Common myeloid progenitor, CD34-positive (primary cell): ENCODE measurements at regions not wholly inside any gene's neighbourhood (a gene's known extent, or its start where the extent isn't known, plus 50 kb on each side); places are given as distances from the start of the nearest gene placed in this dataset.

Experiments
- CTCF ChIA-PET: fragments of 350-600 bp; sonication (Branson Sonifier 250); formaldehyde crosslinking; loops from one replicate; lab custom pipeline; 2021; ENCODE audit warnings: antibody characterized with exemption; lab: Charles Lee
- POLR2A ChIA-PET: fragments of 350-600 bp; sonication (Branson Sonifier 250); formaldehyde crosslinking; loops from one replicate; lab custom pipeline; 2021; ENCODE audit warnings: antibody characterized with exemption; lab: Charles Lee
- DNase-seq, 3 donors: peaks; one replicate each; pipeline versions ENCODE4 v3.0.0 to v3.0.0-alpha.2; 2013
- H3K27ac ChIP-seq, 2 experiments: 1 replicate in 1 of 2; 2 replicates in 1 of 2; pipeline ENCODE4 v1.7.0; 2013; ENCODE audit warnings: inconsistent platforms in 2 of 2, low read length in 2 of 2, mild to moderate bottlenecking in 2 of 2, low read depth in 1 of 2, moderate library complexity in 1 of 2; ENCODE audit not compliant: severe bottlenecking in 2 of 2, insufficient read depth in 1 of 2, poor library complexity in 1 of 2
- H3K27me3 ChIP-seq, 5 experiments: replicated peaks in 2 of 5; 1 replicate in 3 of 5; 2 replicates in 2 of 5; pipeline versions ENCODE4 v1.6.1 to v1.7.0; 2013; ENCODE audit warnings: low read length in 4 of 5, mild to moderate bottlenecking in 2 of 5, moderate library complexity in 2 of 5, inconsistent platforms in 1 of 5; ENCODE audit not compliant: insufficient read depth in 5 of 5, control insufficient read depth in 4 of 5
- H3K36me3 ChIP-seq, 4 experiments: 1 replicate in 2 of 4; 2 replicates in 2 of 4; pipeline versions ENCODE4 v1.6.1 to v1.7.0; 2013; ENCODE audit warnings: low read length in 3 of 4, control low read depth in 1 of 4, mild to moderate bottlenecking in 1 of 4; ENCODE audit not compliant: control insufficient read depth in 4 of 4, insufficient read depth in 4 of 4
- H3K4me1 ChIP-seq, 4 experiments: 1 replicate in 3 of 4; 2 replicates in 1 of 4; pipeline versions ENCODE4 v1.6.1 to v1.7.1; 2013; ENCODE audit warnings: low read length in 3 of 4, mild to moderate bottlenecking in 3 of 4, control low read depth in 1 of 4, inconsistent platforms in 1 of 4, moderate library complexity in 1 of 4; ENCODE audit not compliant: control insufficient read depth in 4 of 4, insufficient read depth in 4 of 4; ENCODE audit errors: control extremely low read depth in 1 of 4
- H3K4me3 ChIP-seq, 7 experiments: 1 replicate in 4 of 7; 2 replicates in 3 of 7; pipeline versions ENCODE4 v1.5.1 to v1.7.0; 2013; ENCODE audit warnings: mild to moderate bottlenecking in 7 of 7, low read length in 6 of 7, moderate library complexity in 6 of 7, inconsistent platforms in 2 of 7, low read depth in 2 of 7, control low read depth in 1 of 7; ENCODE audit not compliant: insufficient read depth in 4 of 7, control insufficient read depth in 1 of 7; ENCODE audit errors: extremely low read depth in 1 of 7
- H3K9me3 ChIP-seq, 5 experiments: 1 replicate in 4 of 5; 2 replicates in 1 of 5; pipeline versions ENCODE4 v1.6.1 to v1.7.1; 2013; ENCODE audit warnings: low read length in 4 of 5, mild to moderate bottlenecking in 2 of 5, inconsistent platforms in 1 of 5, low read depth in 1 of 5, moderate library complexity in 1 of 5; ENCODE audit not compliant: control insufficient read depth in 4 of 5, insufficient read depth in 2 of 5; ENCODE audit errors: control extremely low read depth in 1 of 5
- WGBS: methylation state at CpG from one replicate; pipeline ENCODE4 v1.1.5; 2013; ENCODE audit not compliant: insufficient coverage; 5-methylcytosine and 5-hydroxymethylcytosine counted together

DNA sequence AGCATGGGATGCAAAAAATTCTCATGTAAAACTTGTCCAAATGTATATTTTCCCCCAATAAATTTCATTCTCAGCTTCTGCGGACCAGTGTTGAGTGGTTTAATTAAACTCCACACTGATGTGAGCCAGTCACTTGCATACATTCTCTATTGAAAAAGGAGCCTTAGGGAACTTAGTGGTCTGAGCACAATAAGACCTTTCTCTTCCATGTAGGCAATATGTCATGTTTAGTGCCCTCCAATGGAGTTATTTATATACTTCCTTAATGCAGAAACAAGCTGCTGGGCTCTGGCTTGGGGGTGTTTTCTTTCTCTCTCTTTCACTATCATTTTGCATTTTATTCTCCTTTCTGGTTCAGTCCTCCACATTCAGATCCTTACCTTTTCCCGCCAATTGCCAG lies 196.9 kb downstream of the ANAPC10 start:
- H3K36me3 ChIP-seq = no peaks in the 10 kb centered on the region
- DNase-seq = peak in 1 of 3 donors; percentile 14
- no peak overlapping the region for H3K4me3 ChIP-seq
- no peak overlapping the region for H3K27ac ChIP-seq
- ChIA-PET POLR2A (no interaction called here), CTCF (no interaction called here)
- H3K9me3 ChIP-seq = no peaks in the 10 kb centered on the region
- H3K4me1 ChIP-seq = peaks cover 0 to 5% (median 0%) of the 10 kb centered on the region in 4 experiments
- no peaks in the 10 kb centered on the region for H3K27me3 ChIP-seq
- WGBS = no CpG with 5 or more reads among the region's 2 CpGs

GRCh38 chr4:144902614-144903013 lies 195.4 kb downstream of the ANAPC10 start:
- ChIA-PET CTCF (interaction anchor here (1.0 kb wide), 1 partner anchor 15 kb away, joined by 3 read pairs; no protein-coding TSS in a partner anchor), POLR2A (no interaction called here)
- no peak overlapping the region for H3K4me3 ChIP-seq
- H3K27ac ChIP-seq = no peak overlapping the region
- no peaks in the 10 kb centered on the region for H3K27me3 ChIP-seq
- no peaks in the 10 kb centered on the region for H3K9me3 ChIP-seq
- H3K36me3 ChIP-seq = no peaks in the 10 kb centered on the region
- WGBS = no CpG with 5 or more reads among the region's 1 CpG
- H3K4me1 ChIP-seq = peaks cover 0 to 11% (median 0%) of the 10 kb centered on the region in 4 experiments
- DNase-seq = no peak

DNA sequence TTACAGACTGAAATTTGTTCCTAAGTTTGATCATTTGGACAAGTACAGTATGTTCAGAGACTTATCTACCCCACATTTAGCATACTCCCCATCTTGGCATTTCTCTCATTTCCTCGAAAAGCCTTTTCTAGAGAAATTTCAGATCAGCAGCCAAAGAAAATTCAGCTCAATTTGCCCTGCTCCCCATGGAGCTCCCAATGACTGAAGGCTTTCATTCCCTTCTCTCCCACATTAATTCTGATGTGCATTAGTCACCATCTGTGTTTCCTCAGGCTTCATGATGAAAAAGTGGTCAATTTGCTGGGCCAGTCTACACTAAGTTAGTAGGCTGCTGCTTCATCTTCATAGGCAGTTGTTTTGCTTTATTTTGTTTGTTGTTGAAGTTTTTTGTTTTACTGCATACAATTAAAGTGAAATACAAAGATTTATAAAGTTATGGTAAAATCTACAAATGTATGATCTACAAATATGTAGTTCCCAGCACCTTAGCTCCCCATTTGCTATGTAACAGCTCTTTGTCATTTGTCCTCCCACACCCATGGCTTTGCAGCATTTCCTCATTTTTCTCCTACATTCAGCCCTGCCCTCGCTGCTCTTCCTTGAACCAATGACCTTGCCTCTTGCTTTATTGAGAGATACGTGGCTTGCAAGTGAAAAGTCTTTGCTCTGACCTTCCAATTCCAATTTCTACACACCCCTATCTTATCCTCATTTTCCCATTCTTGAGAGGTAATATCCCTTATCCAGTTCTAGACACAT lies 193.9 kb downstream of the ANAPC10 start:
- Histone ChIP-seq H3K4me3 (no peak overlapping the region), H3K4me1 (peaks cover 0 to 11% (median 0%) of the 10 kb centered on the region in 4 experiments), H3K27ac (no peak overlapping the region), H3K9me3 (no peaks in the 10 kb centered on the region), H3K27me3 (no peaks in the 10 kb centered on the region), H3K36me3 (no peaks in the 10 kb centered on the region)
- CTCF ChIA-PET = interaction anchor here (1.1 to 1.2 kb wide), 2 partner anchors 10 to 14 kb away, joined by 3 to 4 read pairs; no protein-coding TSS in a partner anchor
- WGBS = 85% methylated on average over 3 of the region's 3 CpGs
- no peak for DNase-seq
- POLR2A ChIA-PET = no interaction called here

DNA sequence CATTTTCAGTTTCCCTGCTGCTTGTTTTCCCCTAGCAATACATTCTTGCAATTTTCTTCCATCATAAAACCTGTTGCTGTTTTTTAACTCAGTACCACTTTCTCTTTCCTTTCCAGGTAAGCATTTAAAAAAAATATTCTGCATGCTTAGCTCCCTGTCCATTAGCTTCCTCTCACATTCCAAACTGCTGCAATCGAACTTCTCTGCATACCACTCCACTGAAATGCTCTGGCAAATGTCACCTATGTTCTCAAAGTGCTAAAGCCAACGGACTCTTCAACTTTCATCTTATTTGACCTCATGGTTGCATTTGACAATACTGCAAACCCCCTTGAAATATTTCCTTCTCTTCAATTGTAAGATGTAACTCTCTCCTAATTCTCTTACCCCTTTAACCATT lies 192.7 kb downstream of the ANAPC10 start:
- 84% methylated on average over 2 of the region's 2 CpGs for WGBS
- Histone ChIP-seq H3K4me1 (peaks cover 0 to 11% (median 0%) of the 10 kb centered on the region in 4 experiments), H3K36me3 (no peaks in the 10 kb centered on the region), H3K4me3 (no peak overlapping the region), H3K27me3 (no peaks in the 10 kb centered on the region), H3K9me3 (no peaks in the 10 kb centered on the region), H3K27ac (no peak overlapping the region)
- ChIA-PET POLR2A (no interaction called here), CTCF (no interaction called here)
- no peak for DNase-seq

DNA sequence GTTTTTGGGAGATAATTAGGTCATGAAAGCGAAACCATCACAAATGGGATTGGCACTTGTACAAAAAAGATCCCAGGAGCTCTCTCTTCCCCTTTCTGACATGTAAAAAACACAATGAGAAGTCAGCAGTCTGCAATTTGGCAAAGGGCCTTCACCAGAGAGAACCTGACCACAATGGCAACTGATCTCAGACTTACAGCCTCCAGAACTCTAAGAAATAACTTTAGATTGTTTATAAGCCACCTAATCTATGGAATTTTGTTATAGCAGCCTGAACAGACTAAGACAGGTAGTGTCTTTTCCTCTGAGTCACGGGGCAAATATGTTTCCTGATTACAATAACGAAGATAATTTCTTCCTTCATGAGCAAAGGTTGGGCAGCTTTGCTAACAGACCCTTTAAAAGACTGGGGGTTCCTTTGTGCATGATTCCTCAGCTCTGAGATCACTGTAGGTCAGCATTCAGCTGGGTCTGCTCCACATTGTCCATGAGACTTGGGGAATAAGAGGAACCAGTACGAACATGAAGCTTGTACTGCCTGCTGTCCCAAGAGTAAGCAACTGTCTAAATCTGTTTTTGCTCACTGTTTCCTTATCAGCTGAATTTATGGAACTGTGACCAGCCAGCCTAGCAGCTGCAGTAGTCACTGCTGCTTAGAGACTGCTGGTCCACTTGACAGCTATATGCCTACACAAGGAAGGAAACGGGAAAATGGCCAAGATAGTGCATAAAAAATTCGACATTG lies 191.6 kb downstream of the ANAPC10 start:
- peaks cover 0 to 11% (median 0%) of the 10 kb centered on the region in 4 experiments for H3K4me1 ChIP-seq
- peak overlapping the region in 1 of 7 experiments; percentile 11 for H3K4me3 ChIP-seq
- peak overlapping the region; percentile 1 to 59 for H3K27ac ChIP-seq
- H3K27me3 ChIP-seq = no peaks in the 10 kb centered on the region
- POLR2A ChIA-PET = no interaction called here
- 25% methylated on average over 2 of the region's 6 CpGs for WGBS
- CTCF ChIA-PET = interaction anchor here (1.1 kb wide), 1 partner anchor 11 kb away, joined by 3 read pairs; no protein-coding TSS in a partner anchor
- H3K9me3 ChIP-seq = no peaks in the 10 kb centered on the region
- peak; percentile 35 to 81 (median 69) for DNase-seq
- no peaks in the 10 kb centered on the region for H3K36me3 ChIP-seq

- Histone ChIP-seq H3K4me3 (no peak overlapping the region), H3K27me3 (no peaks in the 10 kb centered on the region), H3K9me3 (no peaks in the 10 kb centered on the region), H3K4me1 (peaks cover 0 to 11% (median 0%) of the 10 kb centered on the region in 4 experiments), H3K27ac (no peak overlapping the region), H3K36me3 (no peaks in the 10 kb centered on the region)
- 100% methylated on average over 2 of the region's 2 CpGs for WGBS
- DNase-seq = no peak
- CTCF ChIA-PET = no interaction called here
- POLR2A ChIA-PET = no interaction called here
Measured at GRCh38 chr4:144910723-144911122, 187.3 kb downstream of the ANAPC10 start.
